Colonic mucosa (tissue), 4 donors: ENCODE measurements at regions not wholly inside any gene's neighbourhood (a gene's known extent, or its start where the extent isn't known, plus 50 kb on each side); places are given as distances from the start of the nearest gene placed in this dataset.

ENCODE experiments used
- DNase-seq: peaks from one replicate; pipeline ENCODE4 v3.0.0-alpha.2; 2020
- H3K27ac ChIP-seq: fragments of 200-600 bp; one replicate; pipeline ENCODE4 v1.8.0; 2021
- H3K27me3 ChIP-seq: fragments of 200-600 bp; one replicate; pipeline ENCODE4 v1.8.0; 2021
- H3K36me3 ChIP-seq: fragments of 200-600 bp; one replicate; pipeline ENCODE4 v1.8.0; 2021
- H3K4me1 ChIP-seq: fragments of 200-600 bp; one replicate; pipeline ENCODE4 v1.8.0; 2021; ENCODE audit warnings: mild to moderate bottlenecking
- H3K4me3 ChIP-seq: fragments of 200-600 bp; one replicate; pipeline ENCODE4 v1.8.0; 2021
- H3K9ac ChIP-seq, 2 donors: one replicate each; pipeline ENCODE4 v1.7.0; 2013; ENCODE audit warnings: control low read depth in 2 of 2, low read depth in 2 of 2, low read length in 2 of 2
- H3K9me3 ChIP-seq: fragments of 200-600 bp; one replicate; pipeline ENCODE4 v1.8.0; 2021
- intact Hi-C: fragments of 100-400 bp; cut with DNase I; formaldehyde crosslinking; loops from one replicate; pipeline ENCODE4 v1.14.1; 2022
- TF ChIP-seq, protein P1 (sequence below): fragments of 200-600 bp; IDR thresholded peaks from one replicate; pipeline ENCODE4 v1.8.0; 2022; ENCODE audit warnings: antibody characterized with exemption, mild to moderate bottlenecking
- donor health status: healthy.
- donor health status: DM: no; HTN: no; CAD: no.
- donor health status: DM: no; HTN: no; CAD: no.

DNA sequence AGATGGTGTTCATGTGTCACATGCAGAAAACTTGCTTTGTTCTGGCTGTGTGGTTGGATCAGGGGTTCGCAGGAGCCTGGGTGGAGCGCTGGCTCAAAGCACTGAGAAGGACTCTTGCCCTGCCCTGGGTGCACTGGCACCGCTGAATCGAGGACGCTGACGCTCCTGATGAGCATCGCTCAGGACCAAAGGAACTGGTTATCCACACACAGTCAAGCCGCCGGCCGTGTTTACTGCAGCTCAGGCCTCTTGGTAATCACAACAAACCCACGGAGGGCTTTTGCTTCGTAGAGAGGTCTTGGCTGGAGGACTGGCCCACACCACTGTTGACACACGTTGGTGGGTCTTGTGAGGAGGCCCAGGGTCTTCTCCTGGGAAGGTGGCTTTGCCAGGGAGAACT lies 299.4 kb upstream of the IRX2 start:
- intact Hi-C loops: no loop called here
- Histone ChIP-seq H3K27me3 (no peaks in the 10 kb centered on the region), H3K4me3 (no peak overlapping the region), H3K27ac (no peak overlapping the region), H3K36me3 (no peaks in the 10 kb centered on the region), H3K4me1 (no peaks in the 10 kb centered on the region), H3K9me3 (no peaks in the 10 kb centered on the region), H3K9ac (no peak overlapping the region)
- no peak for DNase-seq
- TF ChIP-seq, protein P1, sequence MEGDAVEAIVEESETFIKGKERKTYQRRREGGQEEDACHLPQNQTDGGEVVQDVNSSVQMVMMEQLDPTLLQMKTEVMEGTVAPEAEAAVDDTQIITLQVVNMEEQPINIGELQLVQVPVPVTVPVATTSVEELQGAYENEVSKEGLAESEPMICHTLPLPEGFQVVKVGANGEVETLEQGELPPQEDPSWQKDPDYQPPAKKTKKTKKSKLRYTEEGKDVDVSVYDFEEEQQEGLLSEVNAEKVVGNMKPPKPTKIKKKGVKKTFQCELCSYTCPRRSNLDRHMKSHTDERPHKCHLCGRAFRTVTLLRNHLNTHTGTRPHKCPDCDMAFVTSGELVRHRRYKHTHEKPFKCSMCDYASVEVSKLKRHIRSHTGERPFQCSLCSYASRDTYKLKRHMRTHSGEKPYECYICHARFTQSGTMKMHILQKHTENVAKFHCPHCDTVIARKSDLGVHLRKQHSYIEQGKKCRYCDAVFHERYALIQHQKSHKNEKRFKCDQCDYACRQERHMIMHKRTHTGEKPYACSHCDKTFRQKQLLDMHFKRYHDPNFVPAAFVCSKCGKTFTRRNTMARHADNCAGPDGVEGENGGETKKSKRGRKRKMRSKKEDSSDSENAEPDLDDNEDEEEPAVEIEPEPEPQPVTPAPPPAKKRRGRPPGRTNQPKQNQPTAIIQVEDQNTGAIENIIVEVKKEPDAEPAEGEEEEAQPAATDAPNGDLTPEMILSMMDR: no peak

DNA sequence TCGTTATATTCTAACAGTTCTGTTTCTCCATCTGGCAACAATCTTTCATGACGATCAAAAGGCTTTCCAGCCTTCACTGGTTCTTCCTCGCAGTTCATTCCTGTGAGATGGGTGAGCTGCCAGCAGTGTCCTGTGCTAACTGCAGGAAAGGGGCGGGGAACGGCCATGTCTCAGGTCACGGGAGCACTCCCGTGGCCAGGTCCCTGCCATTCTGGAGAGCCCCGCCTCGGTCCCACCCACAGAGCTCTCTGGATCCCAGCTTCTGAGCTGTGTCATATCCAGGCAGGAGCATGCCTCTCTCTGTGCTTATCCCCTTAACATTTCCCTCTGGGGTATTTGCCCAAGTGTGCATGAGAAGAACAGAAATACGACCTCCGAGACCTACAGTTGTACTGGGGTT lies 297.8 kb upstream of the IRX2 start:
- H3K9me3 ChIP-seq: no peaks in the 10 kb centered on the region
- no peak overlapping the region for H3K4me3 ChIP-seq
- no peak overlapping the region for H3K9ac ChIP-seq
- H3K27ac ChIP-seq: no peak overlapping the region
- intact Hi-C loops: no loop called here
- TF ChIP-seq, protein P1: no peak
- no peaks in the 10 kb centered on the region for H3K4me1 ChIP-seq
- H3K27me3 ChIP-seq: no peaks in the 10 kb centered on the region
- no peak for DNase-seq
- H3K36me3 ChIP-seq: no peaks in the 10 kb centered on the region

DNA sequence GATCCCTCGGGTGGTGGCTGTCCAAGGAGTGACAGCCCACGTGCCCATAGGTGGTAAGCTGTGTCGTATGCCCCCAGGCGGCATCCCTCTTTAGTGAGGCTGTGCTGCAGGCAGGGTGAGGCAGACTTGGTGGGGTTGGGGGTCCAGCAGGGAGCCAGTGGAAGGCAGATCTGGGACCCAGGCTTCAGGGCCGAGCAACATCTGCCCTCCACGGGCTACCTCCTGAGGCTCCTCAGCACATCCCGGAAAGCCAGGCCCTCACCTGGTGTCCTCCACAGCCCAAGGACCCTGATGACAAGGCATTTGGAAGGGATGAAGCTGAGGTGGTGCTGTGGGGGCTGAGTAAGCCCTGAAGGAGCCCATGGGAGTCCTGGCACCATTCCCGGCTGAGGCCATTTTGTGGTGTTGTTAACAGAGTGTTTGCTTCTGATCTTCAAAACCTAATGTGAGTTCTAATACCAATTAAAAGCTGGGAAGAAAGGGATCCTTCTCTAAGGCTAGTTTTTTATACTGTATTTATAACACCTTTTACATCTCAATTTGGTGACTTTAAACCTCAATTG lies 295.8 kb upstream of the IRX2 start:
- no peak overlapping the region for H3K9ac ChIP-seq
- H3K4me1 ChIP-seq: no peaks in the 10 kb centered on the region
- H3K27me3 ChIP-seq: no peaks in the 10 kb centered on the region
- no peak for DNase-seq
- no peaks in the 10 kb centered on the region for H3K9me3 ChIP-seq
- H3K36me3 ChIP-seq: no peaks in the 10 kb centered on the region
- intact Hi-C loops: no loop called here
- TF ChIP-seq, protein P1: no peak
- no peak overlapping the region for H3K27ac ChIP-seq
- no peak overlapping the region for H3K4me3 ChIP-seq

DNA sequence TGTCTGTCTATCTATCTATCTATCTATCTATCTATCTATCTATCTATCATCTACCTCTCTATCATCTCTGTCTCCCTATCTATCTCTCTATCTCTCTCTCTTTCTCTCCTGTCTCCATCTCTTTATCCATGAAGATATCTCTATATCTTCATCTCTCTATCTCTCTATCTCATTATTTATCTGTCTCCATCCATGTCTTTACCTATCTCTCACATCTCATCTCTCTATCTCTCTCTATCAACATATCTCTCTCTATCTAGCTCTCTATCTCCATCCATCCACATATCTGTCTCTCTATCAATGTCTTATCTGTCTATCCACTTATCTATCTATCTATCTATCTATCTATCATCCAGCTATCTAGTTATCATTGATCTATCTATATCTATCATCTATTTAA lies 292.1 kb upstream of the IRX2 start:
- H3K4me3 ChIP-seq: no peak overlapping the region
- TF ChIP-seq, protein P1: no peak
- H3K36me3 ChIP-seq: no peaks in the 10 kb centered on the region
- no peak overlapping the region for H3K27ac ChIP-seq
- H3K9me3 ChIP-seq: no peaks in the 10 kb centered on the region
- H3K27me3 ChIP-seq: no peaks in the 10 kb centered on the region
- DNase-seq: no peak
- no peak overlapping the region for H3K9ac ChIP-seq
- H3K4me1 ChIP-seq: no peaks in the 10 kb centered on the region
- intact Hi-C loops: no loop called here

DNA sequence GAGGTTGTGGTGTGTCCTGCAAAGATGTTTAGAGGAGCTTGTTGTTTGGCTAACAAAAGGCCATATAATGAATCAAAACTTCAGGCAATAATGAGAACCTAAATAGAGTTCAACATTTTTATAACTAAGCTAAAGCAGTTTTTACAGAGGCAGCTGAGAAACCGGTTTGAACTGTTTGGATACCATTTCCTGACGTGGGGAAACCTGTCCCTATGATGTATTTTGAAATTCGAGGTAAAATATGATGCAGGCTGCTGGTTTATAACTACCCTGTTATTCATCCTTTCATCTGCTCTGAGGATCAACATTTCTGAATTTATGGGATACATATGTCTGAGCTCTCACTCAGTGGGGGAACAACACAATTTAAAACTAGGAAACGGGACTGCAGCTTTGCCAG lies 289.5 kb upstream of the IRX2 start:
- TF ChIP-seq, protein P1: no peak
- no peak overlapping the region for H3K9ac ChIP-seq

More for the DNA sequence above, 289.5 kb upstream of the IRX2 start:
- H3K4me3 ChIP-seq: no peak overlapping the region
- H3K4me1 ChIP-seq: no peaks in the 10 kb centered on the region
- no peaks in the 10 kb centered on the region for H3K27me3 ChIP-seq
- no peaks in the 10 kb centered on the region for H3K36me3 ChIP-seq
- intact Hi-C loops: no loop called here
- no peak overlapping the region for H3K27ac ChIP-seq
- no peak for DNase-seq
- H3K9me3 ChIP-seq: no peaks in the 10 kb centered on the region
